Lung (tissue), 11 donors: ENCODE measurements at regions not wholly inside any gene's neighbourhood (a gene's known extent, or its start where the extent isn't known, plus 50 kb on each side); places are given as distances from the start of the nearest gene placed in this dataset.

Experiments
- ATAC-seq: fragments of 200-7000 bp; cut with Tn5 transposase; one replicate; pipeline ENCODE4 v1.9.1; 2020; ENCODE audit warnings: moderate number of reproducible peaks; ENCODE audit not compliant: insufficient read depth, low FRiP score
- DNase-seq, 3 donors: peaks; one replicate each; pipeline ENCODE4 v3.0.0-alpha.2; 2013 to 2017
- H3K27ac ChIP-seq, 2 donors: one replicate each; pipeline ENCODE4 v1.5.1; 2013; ENCODE audit warnings: mild to moderate bottlenecking in 2 of 2, moderate library complexity in 2 of 2, control low read depth in 1 of 2, inconsistent platforms in 1 of 2, low read depth in 1 of 2, low read length in 1 of 2
- H3K27me3 ChIP-seq, 3 donors: one replicate each; pipeline ENCODE4 v1.5.1; 2013; ENCODE audit warnings: low read length in 2 of 3; ENCODE audit not compliant: control insufficient read depth in 3 of 3, insufficient read depth in 3 of 3
- H3K36me3 ChIP-seq, 4 donors: one replicate each; pipeline ENCODE4 v1.5.1; 2013; ENCODE audit warnings: low read length in 4 of 4, mild to moderate bottlenecking in 1 of 4, moderate library complexity in 1 of 4; ENCODE audit not compliant: control insufficient read depth in 4 of 4, insufficient read depth in 4 of 4
- H3K4me1 ChIP-seq, 5 donors: one replicate each; pipeline ENCODE4 v1.5.1; 2013; ENCODE audit warnings: low read length in 5 of 5, mild to moderate bottlenecking in 2 of 5, moderate library complexity in 1 of 5; ENCODE audit not compliant: control insufficient read depth in 5 of 5, insufficient read depth in 5 of 5
- H3K4me3 ChIP-seq: one replicate; pipeline ENCODE4 v1.5.1; 2013; ENCODE audit warnings: mild to moderate bottlenecking, control low read depth, moderate library complexity
- H3K9ac ChIP-seq, 2 donors: one replicate each; pipeline ENCODE4 v1.5.1; 2013; ENCODE audit warnings: low read length in 2 of 2, control low read depth in 1 of 2; ENCODE audit not compliant: insufficient read depth in 1 of 2
- H3K9me3 ChIP-seq, 4 donors: one replicate each; pipeline ENCODE4 v1.5.1; 2013; ENCODE audit warnings: low read length in 3 of 4, mild to moderate bottlenecking in 1 of 4, moderate library complexity in 1 of 4; ENCODE audit not compliant: control insufficient read depth in 4 of 4, insufficient read depth in 3 of 4
- CTCF ChIP-seq: IDR thresholded peaks from 2 replicates; pipeline ENCODE4 v1.5.1; 2012; ENCODE audit warnings: mild to moderate bottlenecking; ENCODE audit errors: control extremely low read depth, extremely low read depth
- WGBS, 2 donors: extraction: QIAGEN DNeasy Blood & Tissue Kit; methylation state at CpG; one replicate each; pipeline ENCODE4 v1.1.7; 2013; 5-methylcytosine and 5-hydroxymethylcytosine counted together
- donor health status: control.
- donor health status: control.
- donor health status: Bipolar disorder and iron deficiency.
- donor health status: healthy.
- donor health status: DM: yes; HTN: yes; CAD: no.

GRCh38 chr5:166195981-166196380 lies 2095.5 kb upstream of the WWC1 start:
- no peak overlapping the region for H3K9ac ChIP-seq
- ATAC-seq: no peak
- no peak overlapping the region for H3K4me3 ChIP-seq
- H3K4me1 ChIP-seq: no peaks in the 10 kb centered on the region
- TF ChIP-seq CTCF: no peak
- no peak overlapping the region for H3K27ac ChIP-seq
- H3K27me3 ChIP-seq: no peaks in the 10 kb centered on the region
- H3K9me3 ChIP-seq: no peaks in the 10 kb centered on the region
- H3K36me3 ChIP-seq: no peaks in the 10 kb centered on the region
- WGBS, 2 donors: 91% methylated on average over 3 of the region's 3 CpGs
- no peak for DNase-seq

- Histone ChIP-seq H3K36me3 (no peaks in the 10 kb centered on the region), H3K9me3 (no peaks in the 10 kb centered on the region), H3K27me3 (no peaks in the 10 kb centered on the region), H3K4me3 (no peak overlapping the region), H3K4me1 (no peaks in the 10 kb centered on the region), H3K27ac (no peak overlapping the region), H3K9ac (no peak overlapping the region)
- no peak for ATAC-seq
- 74 to 82% methylated on average over 2 of the region's 2 CpGs for WGBS, 2 donors
- DNase-seq: no peak
- TF ChIP-seq CTCF: no peak
These were observed 2090.9 kb upstream of the WWC1 start for GRCh38 chr5:166200532-166200931.

- no peaks in the 10 kb centered on the region for H3K36me3 ChIP-seq
- peaks cover 0 to 2% (median under 1%) of the 10 kb centered on the region in 4 donors for H3K9me3 ChIP-seq
- no peak overlapping the region for H3K9ac ChIP-seq
- no peak overlapping the region for H3K4me3 ChIP-seq
- H3K27ac ChIP-seq: no peak overlapping the region
- DNase-seq (no peak), ATAC-seq (no peak)
- TF ChIP-seq CTCF: no peak
- 88% methylated on average over 3 of the region's 3 CpGs for WGBS, 2 donors
- no peaks in the 10 kb centered on the region for H3K4me1 ChIP-seq
- no peaks in the 10 kb centered on the region for H3K27me3 ChIP-seq
These were observed 2079.8 kb upstream of the WWC1 start for GRCh38 chr5:166211640-166212039.

GRCh38 chr5:166236327-166236726 lies 2055.1 kb upstream of the WWC1 start:
- H3K9me3 ChIP-seq: peaks cover 0 to 2% (median 0%) of the 10 kb centered on the region in 4 donors
- no peak overlapping the region for H3K9ac ChIP-seq
- no peak overlapping the region for H3K27ac ChIP-seq
- WGBS, 2 donors: 77 to 84% methylated on average over 1 of the region's 1 CpG
- H3K4me1 ChIP-seq: no peaks in the 10 kb centered on the region
- H3K36me3 ChIP-seq: no peaks in the 10 kb centered on the region
- TF ChIP-seq CTCF: no peak
- no peaks in the 10 kb centered on the region for H3K27me3 ChIP-seq
- DNase-seq: no peak
- no peak for ATAC-seq
- no peak overlapping the region for H3K4me3 ChIP-seq
